Lower lobe of right lung (tissue), 2 donors: ENCODE measurements at regions not wholly inside any gene's neighbourhood (a gene's known extent, or its start where the extent isn't known, plus 50 kb on each side); places are given as distances from the start of the nearest gene placed in this dataset.

ENCODE experiments used
- ATAC-seq, 2 donors: fragments of 200-7000 bp; cut with Tn5 transposase; one replicate each; pipeline ENCODE4 v1.9.1; 2020 to 2022; ENCODE audit warnings: mild to moderate bottlenecking in 2 of 2, moderate library complexity in 2 of 2
- DNase-seq: peaks from one replicate; pipeline ENCODE4 v3.0.0-alpha.2; 2020
- H3K27ac ChIP-seq: fragments of 200-600 bp; one replicate; pipeline ENCODE4 v1.8.0; 2022
- H3K27me3 ChIP-seq: fragments of 200-600 bp; one replicate; pipeline ENCODE4 v1.8.0; 2022; ENCODE audit warnings: low read depth
- H3K36me3 ChIP-seq: fragments of 200-600 bp; one replicate; pipeline ENCODE4 v1.8.0; 2022; ENCODE audit warnings: mild to moderate bottlenecking
- H3K4me1 ChIP-seq: fragments of 200-600 bp; one replicate; pipeline ENCODE4 v1.8.0; 2022
- H3K4me3 ChIP-seq: fragments of 200-600 bp; one replicate; pipeline ENCODE4 v1.8.0; 2022; ENCODE audit warnings: mild to moderate bottlenecking
- H3K9me3 ChIP-seq: fragments of 200-600 bp; one replicate; pipeline ENCODE4 v1.8.0; 2022
- CTCF ChIP-seq: fragments of 200-600 bp; IDR thresholded peaks from one replicate; pipeline ENCODE4 v1.8.0; 2022; ENCODE audit warnings: antibody characterized with exemption, mild to moderate bottlenecking
- intact Hi-C: fragments of 100-400 bp; cut with DNase I; formaldehyde crosslinking; loops from one replicate; pipeline ENCODE4 v1.11.0; 2022
- donor health status: DM: no; HTN: yes; CAD: no; lungs with severe emphysema.

GRCh38 chr5:60507687-60508086 lies 192.3 kb downstream of the DEPDC1B start:
- Histone ChIP-seq H3K27me3 (no peaks in the 10 kb centered on the region), H3K4me1 (no peaks in the 10 kb centered on the region), H3K9me3 (no peaks in the 10 kb centered on the region), H3K36me3 (no peaks in the 10 kb centered on the region), H3K27ac (no peak overlapping the region), H3K4me3 (no peak overlapping the region)
- ATAC-seq (no peak), DNase-seq (no peak)
- no peak for TF ChIP-seq CTCF
- intact Hi-C loops, result no loop called here

GRCh38 chr5:60505373-60506171 lies 194.4 kb downstream of the DEPDC1B start:
- DNase-seq (no peak), ATAC-seq (no peak)
- no peak overlapping the region for H3K27ac ChIP-seq
- no peaks in the 10 kb centered on the region for H3K27me3 ChIP-seq
- no peak overlapping the region for H3K4me3 ChIP-seq
- intact Hi-C loops, result no loop called here
- H3K9me3 ChIP-seq, result no peaks in the 10 kb centered on the region
- no peaks in the 10 kb centered on the region for H3K36me3 ChIP-seq
- H3K4me1 ChIP-seq, result no peaks in the 10 kb centered on the region
- no peak for TF ChIP-seq CTCF

GRCh38 chr5:60504342-60504741 lies 195.6 kb downstream of the DEPDC1B start:
- intact Hi-C loops, result no loop called here
- no peaks in the 10 kb centered on the region for H3K27me3 ChIP-seq
- DNase-seq (no peak), ATAC-seq (no peak)
- no peaks in the 10 kb centered on the region for H3K9me3 ChIP-seq
- H3K4me1 ChIP-seq, result no peaks in the 10 kb centered on the region
- no peak overlapping the region for H3K4me3 ChIP-seq
- no peaks in the 10 kb centered on the region for H3K36me3 ChIP-seq
- TF ChIP-seq CTCF, result no peak
- no peak overlapping the region for H3K27ac ChIP-seq

- no peak overlapping the region for H3K4me3 ChIP-seq
- H3K36me3 ChIP-seq, result no peaks in the 10 kb centered on the region
- H3K4me1 ChIP-seq, result no peaks in the 10 kb centered on the region
- no peak for DNase-seq
- no peaks in the 10 kb centered on the region for H3K9me3 ChIP-seq
- no peak overlapping the region for H3K27ac ChIP-seq
- intact Hi-C loops, result no loop called here
- no peak for ATAC-seq
- H3K27me3 ChIP-seq, result no peaks in the 10 kb centered on the region
- TF ChIP-seq CTCF, result no peak
Measured at GRCh38 chr5:60503771-60504170, 196.2 kb downstream of the DEPDC1B start.

GRCh38 chr5:60497706-60498500 lies 202.1 kb downstream of the DEPDC1B start:
- TF ChIP-seq CTCF, result no peak
- H3K27me3 ChIP-seq, result no peaks in the 10 kb centered on the region
- no peak overlapping the region for H3K4me3 ChIP-seq
- no peak for DNase-seq
- ATAC-seq, result no peak
- H3K36me3 ChIP-seq, result no peaks in the 10 kb centered on the region
- intact Hi-C loops, result no loop called here
- H3K9me3 ChIP-seq, result no peaks in the 10 kb centered on the region
- H3K4me1 ChIP-seq, result no peaks in the 10 kb centered on the region
- H3K27ac ChIP-seq, result no peak overlapping the region
